ENCODE measurements at regions not wholly inside any gene's neighbourhood (a gene's known extent, or its start where the extent isn't known, plus 50 kb on each side); places are given as distances from the start of the nearest gene placed in this dataset.

DNA sequence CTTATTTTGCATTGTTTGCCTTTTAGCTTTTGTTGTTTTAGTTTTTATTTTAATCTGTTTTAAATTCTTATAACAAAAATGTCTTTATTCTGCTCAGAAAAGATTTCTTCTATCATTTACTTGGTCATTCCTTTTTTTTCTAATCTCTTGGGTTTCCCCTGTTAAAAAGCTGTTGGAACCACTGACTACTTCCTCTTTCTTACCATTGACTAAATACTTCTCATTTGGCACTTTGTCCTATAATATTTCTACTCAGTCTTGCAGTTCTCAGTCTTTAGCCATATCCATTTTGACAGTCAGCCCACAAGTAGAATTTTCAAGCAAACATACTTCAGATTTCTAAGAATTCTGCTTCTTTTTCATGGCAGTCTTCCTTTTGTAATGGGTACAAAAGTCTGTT, 567.2 kb downstream of the SATB2 start:
- Histone ChIP-seq H3K4me3 (ENCODE audit: control insufficient read depth in 2 of 3, extremely low read depth in 1 of 3, insufficient read depth in 2 of 3, low read depth in 1 of 3, low read length in 3 of 3) (no peak overlapping the region), H3K79me2 (ENCODE audit: control insufficient read depth, insufficient read depth, low read length) (no peaks in the 10 kb centered on the region), H3K27ac (ENCODE audit: control insufficient read depth, insufficient read depth, low read length) (no peak overlapping the region), H3K9me1 (ENCODE audit: control insufficient read depth, extremely low read depth, insufficient read depth, low read length) (no peaks in the 10 kb centered on the region), H3K9me3 (ENCODE audit: control insufficient read depth, low read depth, low read length) (no peaks in the 10 kb centered on the region), H3K27me3 (ENCODE audit: control insufficient read depth, extremely low read depth, insufficient read depth, low read length) (no peaks in the 10 kb centered on the region), H3K4me1 (ENCODE audit: control insufficient read depth, extremely low read depth, insufficient read depth, low read length) (no peaks in the 10 kb centered on the region), H3K4me2 (ENCODE audit: control insufficient read depth, extremely low read depth, insufficient read depth, low read depth, low read length) (no peak overlapping the region), H3K9ac (ENCODE audit: control insufficient read depth, extremely low read depth, insufficient read depth, low read length) (no peak overlapping the region), H4K20me1 (ENCODE audit: control insufficient read depth, extremely low read depth, insufficient read depth, low read length) (no peaks in the 10 kb centered on the region), H2AFZ (ENCODE audit: control insufficient read depth, low read length) (no peak overlapping the region), H3K36me3 (ENCODE audit: control insufficient read depth in 2 of 2, extremely low read depth in 1 of 2, insufficient read depth in 2 of 2, low read length in 2 of 2) (no peaks in the 10 kb centered on the region)
- FAIRE-seq: no peak
- TF ChIP-seq EZH2 (IDR thresholded peaks at IDR 0.05; ENCODE audit: low read length): no peak
- TF ChIP-seq, protein P1, sequence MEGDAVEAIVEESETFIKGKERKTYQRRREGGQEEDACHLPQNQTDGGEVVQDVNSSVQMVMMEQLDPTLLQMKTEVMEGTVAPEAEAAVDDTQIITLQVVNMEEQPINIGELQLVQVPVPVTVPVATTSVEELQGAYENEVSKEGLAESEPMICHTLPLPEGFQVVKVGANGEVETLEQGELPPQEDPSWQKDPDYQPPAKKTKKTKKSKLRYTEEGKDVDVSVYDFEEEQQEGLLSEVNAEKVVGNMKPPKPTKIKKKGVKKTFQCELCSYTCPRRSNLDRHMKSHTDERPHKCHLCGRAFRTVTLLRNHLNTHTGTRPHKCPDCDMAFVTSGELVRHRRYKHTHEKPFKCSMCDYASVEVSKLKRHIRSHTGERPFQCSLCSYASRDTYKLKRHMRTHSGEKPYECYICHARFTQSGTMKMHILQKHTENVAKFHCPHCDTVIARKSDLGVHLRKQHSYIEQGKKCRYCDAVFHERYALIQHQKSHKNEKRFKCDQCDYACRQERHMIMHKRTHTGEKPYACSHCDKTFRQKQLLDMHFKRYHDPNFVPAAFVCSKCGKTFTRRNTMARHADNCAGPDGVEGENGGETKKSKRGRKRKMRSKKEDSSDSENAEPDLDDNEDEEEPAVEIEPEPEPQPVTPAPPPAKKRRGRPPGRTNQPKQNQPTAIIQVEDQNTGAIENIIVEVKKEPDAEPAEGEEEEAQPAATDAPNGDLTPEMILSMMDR (optimal IDR thresholded peaks at IDR 0.05 in 1 of 3, IDR thresholded peaks at IDR 0.05 in 1 of 3, conservative IDR thresholded peaks at IDR 0.05 in 1 of 3; ENCODE audit: extremely low read depth in 1 of 3, insufficient read depth in 2 of 3, low read length in 3 of 3): no peak
- dilution Hi-C loops (cut with MboI; ENCODE audit: extremely low pct_ligation_motif_present, low sequenced_read_pairs): no loop called here
- DNase-seq (ENCODE audit: low read depth, low spot score): no peak

DNA sequence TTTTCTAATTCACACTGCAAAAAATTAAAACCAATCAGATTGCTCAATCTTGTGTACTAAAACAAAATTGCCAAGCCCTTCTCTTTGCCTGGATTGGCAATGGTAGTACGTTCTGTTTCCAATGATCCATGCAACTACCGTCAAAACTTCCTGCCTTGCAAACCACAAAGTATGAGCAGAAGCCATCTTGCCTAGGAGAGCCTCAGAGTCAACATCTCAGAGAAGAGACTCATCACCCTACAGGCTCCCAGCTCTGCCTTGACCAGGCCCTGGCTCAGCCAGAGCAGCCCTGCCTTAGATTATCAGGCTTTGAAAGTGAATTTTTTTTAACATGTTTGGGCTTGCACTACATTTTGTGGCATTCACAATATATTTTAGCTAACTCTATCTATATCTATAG, 574.1 kb downstream of the SATB2 start:
- no peak for DNase-seq (ENCODE audit: low read depth, low spot score)
- dilution Hi-C loops (cut with MboI; ENCODE audit: extremely low pct_ligation_motif_present, low sequenced_read_pairs): no loop called here
- no peak for TF ChIP-seq EZH2 (IDR thresholded peaks at IDR 0.05; ENCODE audit: low read length)
- TF ChIP-seq, protein P1 (optimal IDR thresholded peaks at IDR 0.05 in 1 of 3, IDR thresholded peaks at IDR 0.05 in 1 of 3, conservative IDR thresholded peaks at IDR 0.05 in 1 of 3; ENCODE audit: extremely low read depth in 1 of 3, insufficient read depth in 2 of 3, low read length in 3 of 3): no peak

More for the DNA sequence above, 574.1 kb downstream of the SATB2 start:
- Histone ChIP-seq H3K9ac (ENCODE audit: control insufficient read depth, extremely low read depth, insufficient read depth, low read length) (no peak overlapping the region), H3K36me3 (ENCODE audit: control insufficient read depth in 2 of 2, extremely low read depth in 1 of 2, insufficient read depth in 2 of 2, low read length in 2 of 2) (no peaks in the 10 kb centered on the region), H3K79me2 (ENCODE audit: control insufficient read depth, insufficient read depth, low read length) (no peaks in the 10 kb centered on the region), H2AFZ (ENCODE audit: control insufficient read depth, low read length) (no peak overlapping the region), H3K9me3 (ENCODE audit: control insufficient read depth, low read depth, low read length) (no peaks in the 10 kb centered on the region), H3K4me2 (ENCODE audit: control insufficient read depth, extremely low read depth, insufficient read depth, low read depth, low read length) (no peak overlapping the region), H3K4me3 (ENCODE audit: control insufficient read depth in 2 of 3, extremely low read depth in 1 of 3, insufficient read depth in 2 of 3, low read depth in 1 of 3, low read length in 3 of 3) (no peak overlapping the region), H3K9me1 (ENCODE audit: control insufficient read depth, extremely low read depth, insufficient read depth, low read length) (no peaks in the 10 kb centered on the region), H3K27ac (ENCODE audit: control insufficient read depth, insufficient read depth, low read length) (no peak overlapping the region), H3K4me1 (ENCODE audit: control insufficient read depth, extremely low read depth, insufficient read depth, low read length) (no peaks in the 10 kb centered on the region), H3K27me3 (ENCODE audit: control insufficient read depth, extremely low read depth, insufficient read depth, low read length) (no peaks in the 10 kb centered on the region), H4K20me1 (ENCODE audit: control insufficient read depth, extremely low read depth, insufficient read depth, low read length) (no peaks in the 10 kb centered on the region)
- no peak for FAIRE-seq

All from keratinocyte (primary cell).